ENCODE measurements at regions not wholly inside any gene's neighbourhood (a gene's known extent, or its start where the extent isn't known, plus 50 kb on each side); places are given as distances from the start of the nearest gene placed in this dataset.

- no peak for DNase-seq
Observed at GRCh38 chr13:73258406-73258805, 199.6 kb downstream of the KLF5 start.

GRCh38 chr13:73254827-73255226 lies 196.0 kb downstream of the KLF5 start:
- no peak for DNase-seq

- no peak for DNase-seq
Observed at GRCh38 chr13:73251626-73252265, 192.9 kb downstream of the KLF5 start.

- DNase-seq: no peak
Observed at GRCh38 chr13:73250061-73250460, 191.3 kb downstream of the KLF5 start.

- DNase-seq: no peak
Observed at GRCh38 chr13:73248711-73249580, 190.1 kb downstream of the KLF5 start.

GRCh38 chr13:73248154-73248553 lies 189.3 kb downstream of the KLF5 start:
- DNase-seq: no peak

- DNase-seq: no peak
Observed at GRCh38 chr13:73245246-73245645, 186.4 kb downstream of the KLF5 start.

GRCh38 chr13:73244467-73244866 lies 185.7 kb downstream of the KLF5 start:
- DNase-seq: no peak

- DNase-seq: no peak
Observed at GRCh38 chr13:73242515-73243015, 183.8 kb downstream of the KLF5 start.

- DNase-seq: no peak
Observed at GRCh38 chr13:73240193-73240592, 181.4 kb downstream of the KLF5 start.

GRCh38 chr13:73235385-73235784 lies 176.6 kb downstream of the KLF5 start:
- DNase-seq: no peak

- DNase-seq: no peak
Observed at GRCh38 chr13:73231471-73231870, 172.7 kb downstream of the KLF5 start.

GRCh38 chr13:73230716-73231115 lies 171.9 kb downstream of the KLF5 start:
- no peak for DNase-seq

- DNase-seq: no peak
Observed at GRCh38 chr13:73228546-73228945, 169.7 kb downstream of the KLF5 start.

GRCh38 chr13:73225990-73226389 lies 167.2 kb downstream of the KLF5 start:
- no peak for DNase-seq

- no peak for DNase-seq
Observed at GRCh38 chr13:73224703-73225102, 165.9 kb downstream of the KLF5 start.

- no peak for DNase-seq
Observed at GRCh38 chr13:73223372-73223781, 164.6 kb downstream of the KLF5 start.

GRCh38 chr13:73222627-73223305 lies 164.0 kb downstream of the KLF5 start:
- no peak for DNase-seq

GRCh38 chr13:73220966-73221720 lies 162.3 kb downstream of the KLF5 start:
- DNase-seq: no peak

- no peak for DNase-seq
Observed at GRCh38 chr13:73218181-73218580, 159.4 kb downstream of the KLF5 start.

GRCh38 chr13:73216381-73216831 lies 157.6 kb downstream of the KLF5 start:
- no peak for DNase-seq

- DNase-seq: no peak
Observed at GRCh38 chr13:73215823-73216222, 157.0 kb downstream of the KLF5 start.

Data from right lung (tissue), 2 donors.